ENCODE measurements at regions not wholly inside any gene's neighbourhood (a gene's known extent, or its start where the extent isn't known, plus 50 kb on each side); places are given as distances from the start of the nearest gene placed in this dataset.

DNA sequence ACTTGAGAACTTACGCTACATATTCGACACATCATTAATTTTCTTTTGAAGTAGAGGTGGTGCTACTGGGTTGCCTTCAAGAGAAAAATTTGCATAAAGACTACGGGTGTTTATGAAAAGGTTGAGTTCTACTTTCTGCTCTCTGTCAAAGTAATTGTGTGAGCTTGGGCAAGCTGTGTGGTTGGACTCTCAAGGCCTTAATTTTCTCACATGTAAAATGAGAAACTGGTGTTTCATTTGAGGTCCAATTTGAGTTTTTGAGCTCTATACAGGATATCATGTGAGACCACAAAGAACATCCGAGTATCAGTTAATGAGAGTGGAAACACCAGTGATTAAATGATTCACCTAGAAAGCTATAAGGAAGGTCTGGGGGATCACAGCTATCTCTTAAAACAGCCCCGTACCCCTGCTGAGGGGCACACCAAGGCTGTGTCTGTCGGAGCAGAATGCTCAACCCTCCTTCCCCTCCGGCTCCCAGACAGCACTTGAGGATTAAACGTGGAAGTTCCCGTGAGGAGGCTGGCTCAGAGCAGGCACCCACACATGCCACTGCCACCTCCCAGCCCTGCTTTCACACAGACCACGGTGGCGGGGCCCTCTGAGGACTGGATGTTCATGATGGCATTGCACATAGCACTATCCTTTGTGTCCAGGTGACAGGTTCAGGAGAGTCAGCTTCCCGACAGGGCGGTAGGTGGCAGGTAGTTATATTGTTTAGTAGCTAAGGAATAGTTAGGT, 191.8 kb downstream of the RNF144A start:
- TF ChIP-seq, protein P1, sequence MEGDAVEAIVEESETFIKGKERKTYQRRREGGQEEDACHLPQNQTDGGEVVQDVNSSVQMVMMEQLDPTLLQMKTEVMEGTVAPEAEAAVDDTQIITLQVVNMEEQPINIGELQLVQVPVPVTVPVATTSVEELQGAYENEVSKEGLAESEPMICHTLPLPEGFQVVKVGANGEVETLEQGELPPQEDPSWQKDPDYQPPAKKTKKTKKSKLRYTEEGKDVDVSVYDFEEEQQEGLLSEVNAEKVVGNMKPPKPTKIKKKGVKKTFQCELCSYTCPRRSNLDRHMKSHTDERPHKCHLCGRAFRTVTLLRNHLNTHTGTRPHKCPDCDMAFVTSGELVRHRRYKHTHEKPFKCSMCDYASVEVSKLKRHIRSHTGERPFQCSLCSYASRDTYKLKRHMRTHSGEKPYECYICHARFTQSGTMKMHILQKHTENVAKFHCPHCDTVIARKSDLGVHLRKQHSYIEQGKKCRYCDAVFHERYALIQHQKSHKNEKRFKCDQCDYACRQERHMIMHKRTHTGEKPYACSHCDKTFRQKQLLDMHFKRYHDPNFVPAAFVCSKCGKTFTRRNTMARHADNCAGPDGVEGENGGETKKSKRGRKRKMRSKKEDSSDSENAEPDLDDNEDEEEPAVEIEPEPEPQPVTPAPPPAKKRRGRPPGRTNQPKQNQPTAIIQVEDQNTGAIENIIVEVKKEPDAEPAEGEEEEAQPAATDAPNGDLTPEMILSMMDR (IDR thresholded peaks at IDR 0.05) = no peak
- TF ChIP-seq POLR2A (IDR thresholded peaks at IDR 0.05) = no peak

Measured in heart left ventricle (tissue), 13 donors.